Stimulated activated CD8-positive, alpha-beta memory T cell treated with anti-CD3 and anti-CD28 coated beads, Interleukin-15, amount 100 ng/mL, for 1 hour (primary cell): ENCODE measurements at regions not wholly inside any gene's neighbourhood (a gene's known extent, or its start where the extent isn't known, plus 50 kb on each side); places are given as distances from the start of the nearest gene placed in this dataset.
"Not testable (repeated sequence)": the region's sequence is repeated elsewhere in the genome, so short reads cannot be mapped to it uniquely, and the experiment has no call there.

Experiments
- DNase-seq: peaks from one replicate; pipeline ENCODE4 v3.0.0-alpha.2; 2020; ENCODE audit warnings: low read depth

DNA sequence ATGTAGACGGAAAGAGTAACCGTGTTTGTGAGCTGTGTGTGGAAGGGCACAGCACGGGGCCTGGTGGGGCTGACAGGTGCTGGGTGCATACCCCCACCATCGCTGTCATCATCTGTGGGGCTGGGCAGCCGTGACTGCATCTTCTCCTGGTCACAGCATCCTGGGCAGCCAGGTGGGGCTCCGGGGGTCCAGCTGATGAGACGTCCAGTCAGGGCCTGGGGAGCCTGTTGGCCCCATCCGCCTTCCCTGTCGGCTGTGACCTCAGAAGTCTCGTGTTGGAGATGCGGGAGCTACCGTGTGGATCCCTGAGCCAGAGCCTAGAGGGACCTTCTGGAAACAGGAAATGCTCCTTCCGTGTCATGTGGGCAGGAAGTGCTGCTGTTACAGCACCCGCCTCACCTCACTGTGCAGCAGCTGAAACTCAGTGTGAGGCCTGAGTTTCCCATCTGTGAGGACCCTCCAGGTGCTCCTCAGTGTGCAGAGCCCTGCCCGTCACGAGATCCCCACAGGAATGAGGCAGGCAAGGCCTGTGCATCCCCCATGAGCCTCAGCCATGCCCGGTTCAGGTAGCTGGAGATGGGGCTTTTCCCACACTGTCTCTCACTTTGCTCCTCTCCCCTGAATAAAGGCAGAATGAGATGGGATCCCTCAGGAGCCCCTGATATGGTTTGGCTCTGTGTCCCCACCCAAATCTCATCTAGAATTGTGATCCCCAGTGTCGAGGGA is 108.7 kb downstream of the ERMARD start:
- no peak for DNase-seq

DNA sequence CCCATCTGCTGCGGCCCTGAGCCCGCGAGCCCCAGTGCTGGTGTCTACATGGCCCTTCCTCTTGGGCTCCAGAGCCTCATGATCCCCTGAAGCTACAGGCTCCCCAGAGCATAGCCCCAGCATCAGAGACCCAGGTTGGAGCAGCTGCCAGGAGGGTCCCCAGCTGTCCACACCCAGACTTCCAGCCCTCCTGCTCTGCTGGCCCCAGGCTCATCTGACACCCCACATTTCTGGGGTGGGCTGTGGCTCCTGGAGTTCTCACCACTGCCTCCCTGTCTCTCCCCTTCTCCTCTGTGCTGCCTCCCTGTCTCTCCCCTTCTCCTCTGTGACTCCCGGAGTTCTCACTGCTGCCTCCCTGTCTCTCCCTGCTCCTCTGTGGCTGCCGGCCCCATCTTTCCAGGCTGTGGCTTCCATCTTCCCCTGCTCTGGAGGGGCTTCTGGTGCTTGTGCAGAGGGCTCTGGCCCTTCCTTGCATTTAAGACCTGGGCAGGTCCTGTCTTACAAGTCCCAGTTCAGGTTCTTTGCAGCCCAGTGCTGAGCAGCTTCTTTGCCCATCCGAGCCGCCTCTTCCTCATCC is 108.1 kb downstream of the ERMARD start:
- DNase-seq, result no peak

GRCh38 chr6:169858935-169859351 is 107.5 kb downstream of the ERMARD start:
- DNase-seq, result no peak

DNA sequence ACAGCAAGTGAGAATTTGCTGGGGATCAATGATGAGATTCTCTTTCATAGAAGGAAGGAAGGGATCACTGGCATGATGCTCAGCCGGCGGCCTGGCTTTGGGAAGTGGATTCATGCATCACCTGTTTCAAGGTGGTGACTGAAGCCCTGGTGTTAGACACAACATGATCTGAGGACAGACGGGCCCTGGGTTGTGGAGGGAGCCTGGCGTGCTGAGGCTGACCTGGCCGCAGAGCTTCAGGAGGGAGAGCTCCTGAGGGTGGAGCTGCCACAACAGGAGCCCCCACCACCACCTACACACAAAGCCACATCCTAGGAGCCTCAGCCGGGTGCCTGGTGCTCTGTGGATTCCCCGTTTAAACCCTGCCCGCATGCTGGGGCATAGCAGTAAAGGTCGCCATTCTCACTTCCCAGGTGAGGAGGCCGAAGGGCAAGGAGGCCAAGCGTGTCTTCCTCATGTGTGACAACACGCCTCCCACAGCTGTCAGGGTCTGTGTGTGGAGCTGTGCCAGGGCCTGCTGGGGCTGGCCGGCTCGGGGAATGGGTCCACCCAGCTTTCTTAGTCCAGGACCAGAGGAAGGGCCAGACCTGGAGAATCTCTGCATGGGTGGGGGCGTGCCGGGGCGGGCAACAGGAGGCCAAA is 107.0 kb downstream of the ERMARD start:
- DNase-seq, result no peak

DNA sequence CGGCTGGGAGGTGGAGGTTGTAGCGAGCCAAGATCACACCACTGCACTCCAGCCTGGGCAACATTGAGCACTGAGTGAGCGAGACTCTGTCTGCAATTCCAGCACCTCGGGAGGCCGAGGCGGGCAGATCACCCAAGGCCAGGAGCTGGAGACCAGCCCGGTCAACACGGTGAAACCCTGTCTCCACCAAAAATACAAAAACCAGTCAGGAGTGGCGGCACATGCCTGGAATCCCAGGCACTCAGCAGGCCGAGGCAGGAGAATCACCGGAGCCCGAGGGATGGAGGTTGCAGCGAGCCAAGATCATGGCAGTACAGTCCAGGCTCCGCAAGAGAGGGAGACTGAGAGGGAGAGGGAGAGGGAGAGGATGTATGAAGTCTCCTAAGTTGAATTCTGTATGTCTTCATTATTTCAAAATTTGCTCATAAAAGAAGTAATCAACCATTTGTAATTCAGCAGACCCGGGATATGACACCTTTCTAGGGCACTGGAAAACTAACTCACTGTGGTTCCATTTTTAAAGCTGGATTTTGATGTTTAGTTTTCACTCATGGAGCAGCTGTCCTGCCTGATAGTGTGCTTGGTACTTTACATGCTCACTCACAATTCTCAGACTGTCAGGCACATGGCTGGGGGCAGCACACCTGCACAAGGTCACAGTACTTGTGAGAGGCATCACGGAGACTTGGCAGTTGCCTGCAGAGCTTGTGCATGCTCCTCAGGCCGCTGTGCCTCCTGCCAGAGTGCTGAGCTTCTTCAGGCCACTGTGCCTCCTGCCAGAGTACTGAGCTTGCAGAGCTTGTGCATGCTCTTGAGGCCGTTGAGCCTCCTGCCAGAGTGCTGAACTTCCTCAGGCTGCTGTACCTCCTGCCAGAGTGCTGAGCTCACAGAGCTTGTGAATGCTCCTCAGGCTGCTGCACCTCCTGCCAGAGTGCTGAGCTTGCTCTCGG is 106.2 kb downstream of the ERMARD start:
- no peak for DNase-seq

GRCh38 chr6:169856442-169857342 is 105.3 kb downstream of the ERMARD start:
- DNase-seq, result not testable (repeated sequence)

DNA sequence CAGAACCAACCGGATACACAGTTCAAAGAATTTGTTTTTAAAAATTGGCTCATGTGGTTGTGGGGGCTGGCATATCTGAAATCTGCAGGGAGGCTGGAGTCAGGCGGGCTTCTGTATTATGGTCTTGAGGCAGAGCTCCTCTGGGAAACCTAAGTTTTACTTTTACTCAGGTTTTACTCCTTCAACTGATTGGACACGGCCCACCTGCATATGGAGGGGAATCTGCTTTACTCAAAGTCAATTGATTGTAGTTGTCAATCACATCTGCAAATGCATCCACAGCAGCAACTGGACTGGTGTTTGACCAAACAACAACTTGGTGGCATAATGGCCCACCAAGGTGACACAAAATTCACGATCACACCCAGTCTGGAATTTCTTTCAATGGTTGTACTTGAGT is 103.4 kb downstream of the ERMARD start:
- no peak for DNase-seq

- DNase-seq, result no peak
Observed at GRCh38 chr6:169854083-169854725, 102.8 kb downstream of the ERMARD start.

GRCh38 chr6:169853196-169854082 is 102.0 kb downstream of the ERMARD start:
- no peak for DNase-seq

GRCh38 chr6:169852504-169853195 is 101.2 kb downstream of the ERMARD start:
- DNase-seq, result no peak

GRCh38 chr6:169851641-169852503 is 100.5 kb downstream of the ERMARD start:
- DNase-seq, result no peak

DNA sequence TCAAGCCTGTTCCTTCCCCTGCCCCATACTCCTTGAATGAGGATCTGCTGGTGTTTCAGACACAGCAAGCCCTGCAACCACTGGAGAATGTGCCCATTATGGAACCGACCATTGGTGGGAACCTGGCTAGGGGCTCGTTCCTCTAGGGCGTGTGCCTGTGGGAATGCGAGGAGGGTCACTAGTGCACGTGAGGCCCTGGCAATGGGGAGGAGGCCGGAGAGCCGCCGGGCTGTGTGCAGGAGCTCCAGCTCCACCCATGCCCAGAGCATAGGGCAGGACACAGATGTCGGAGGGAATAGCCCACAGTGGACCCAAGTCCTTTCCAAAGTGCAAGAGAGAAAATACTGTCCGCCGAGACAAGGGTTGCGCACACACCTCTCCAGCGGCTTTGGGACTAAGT is 99.3 kb downstream of the ERMARD start:
- no peak for DNase-seq

- no peak for DNase-seq
Observed at GRCh38 chr6:169850154-169850553, 98.7 kb downstream of the ERMARD start.

- DNase-seq, result no peak
Observed at GRCh38 chr6:169849396-169849795, 98.0 kb downstream of the ERMARD start.

GRCh38 chr6:169848946-169849345 is 97.5 kb downstream of the ERMARD start:
- DNase-seq, result no peak

GRCh38 chr6:169847901-169848311 is 96.5 kb downstream of the ERMARD start:
- DNase-seq, result no peak

GRCh38 chr6:169847141-169847674 is 95.8 kb downstream of the ERMARD start:
- DNase-seq, result no peak
